Loucy (cell line): ENCODE measurements at regions not wholly inside any gene's neighbourhood (a gene's known extent, or its start where the extent isn't known, plus 50 kb on each side); places are given as distances from the start of the nearest gene placed in this dataset.

Source experiments
- H2AFZ ChIP-seq: fragments of 200-600 bp; sonication (generic); 2 replicates; pipeline ENCODE4 v1.6.0; 2016; ENCODE audit warnings: antibody characterized with exemption, mild to moderate bottlenecking, low read length, moderate library complexity
- H3F3A ChIP-seq: fragments of 200-600 bp; 2 replicates; pipeline ENCODE4 v1.6.0; 2016; ENCODE audit warnings: antibody characterized with exemption, low read depth, mild to moderate bottlenecking
- H3K27me3 ChIP-seq: fragments of 200-600 bp; sonication (generic); 2 replicates; pipeline ENCODE4 v1.6.1; 2014; ENCODE audit warnings: low read length, mild to moderate bottlenecking; ENCODE audit not compliant: insufficient read depth, poor library complexity, severe bottlenecking
- H3K36me3 ChIP-seq: fragments of 200-600 bp; sonication (generic); 2 replicates; pipeline ENCODE4 v1.6.1; 2016; ENCODE audit warnings: low read length; ENCODE audit not compliant: insufficient read depth
- H3K4me1 ChIP-seq: fragments of 200-600 bp; sonication (generic); 2 replicates; pipeline ENCODE4 v1.5.1; 2014; ENCODE audit warnings: low read length, mild to moderate bottlenecking; ENCODE audit not compliant: insufficient read depth, poor library complexity, severe bottlenecking
- H3K4me2 ChIP-seq: fragments of 200-600 bp; sonication (generic); 2 replicates; pipeline ENCODE4 v1.6.0; 2014; ENCODE audit warnings: antibody characterized with exemption, low read length, low read depth, mild to moderate bottlenecking; ENCODE audit not compliant: poor library complexity, severe bottlenecking
- H3K4me3 ChIP-seq: fragments of 200-600 bp; sonication (generic); 2 replicates; pipeline ENCODE4 v1.5.1; 2014; ENCODE audit warnings: low read length, mild to moderate bottlenecking, mixed read lengths; ENCODE audit not compliant: poor library complexity, severe bottlenecking
- H3K79me2 ChIP-seq: fragments of 200-600 bp; sonication (generic); 2 replicates; pipeline ENCODE4 v1.6.1; 2014; ENCODE audit warnings: low read length; ENCODE audit not compliant: insufficient read depth
- H3K9ac ChIP-seq: fragments of 200-600 bp; sonication (generic); 2 replicates; pipeline ENCODE4 v1.6.0; 2014; ENCODE audit warnings: mild to moderate bottlenecking, low read depth, low read length, moderate library complexity; ENCODE audit not compliant: poor library complexity, severe bottlenecking
- H3K9me2 ChIP-seq: fragments of 200-600 bp; sonication (generic); replicated peaks from 2 replicates; pipeline ENCODE4 v1.6.1; 2016; ENCODE audit warnings: low read depth, low read length, mixed read lengths
- H3K9me3 ChIP-seq: fragments of 200-600 bp; sonication (generic); 2 replicates; pipeline ENCODE4 v1.6.1; 2014; ENCODE audit warnings: mild to moderate bottlenecking, antibody characterized with exemption, low read length, low read depth; ENCODE audit not compliant: insufficient read depth
- H4K20me1 ChIP-seq: fragments of 200-600 bp; sonication (generic); 2 replicates; pipeline ENCODE4 v1.6.0; 2014; ENCODE audit warnings: antibody characterized with exemption, low read length, mild to moderate bottlenecking; ENCODE audit not compliant: insufficient read depth, poor library complexity, severe bottlenecking
- CTCF ChIP-seq: fragments of 200-600 bp; sonication (generic); conservative IDR thresholded peaks from 2 replicates; pipeline ENCODE4 v1.5.1; 2014; ENCODE audit warnings: mild to moderate bottlenecking, antibody characterized with exemption, low read length
- EZH2phosphoT487 ChIP-seq: fragments of 200-600 bp; IDR thresholded peaks from 2 replicates; pipeline ENCODE4 v1.6.1; 2018; ENCODE audit warnings: antibody characterized with exemption, mild to moderate bottlenecking, moderate library complexity, borderline replicate concordance

- no peak overlapping the region for H3K4me3 ChIP-seq
- no peaks in the 10 kb centered on the region for H3K27me3 ChIP-seq
- H3K4me1 ChIP-seq: no peaks in the 10 kb centered on the region
- no peaks in the 10 kb centered on the region for H3K36me3 ChIP-seq
- H3K9me3 ChIP-seq: no peaks in the 10 kb centered on the region
- no peak overlapping the region for H3K4me2 ChIP-seq
- H3F3A ChIP-seq: no peaks in the 10 kb centered on the region
- no peak overlapping the region for H2AFZ ChIP-seq
- TF ChIP-seq CTCF (no peak), EZH2phosphoT487 (no peak)
- no peaks in the 10 kb centered on the region for H3K9me2 ChIP-seq
- H3K9ac ChIP-seq: no peak overlapping the region
- no peaks in the 10 kb centered on the region for H3K79me2 ChIP-seq
- H4K20me1 ChIP-seq: no peaks in the 10 kb centered on the region
These were observed 351.4 kb upstream of the SMIM31 start for GRCh38 chr4:164402554-164402953.

GRCh38 chr4:164405774-164406173 is 348.2 kb upstream of the SMIM31 start:
- Histone ChIP-seq H3K4me2 (no peak overlapping the region), H3K79me2 (no peaks in the 10 kb centered on the region), H3K4me1 (no peaks in the 10 kb centered on the region), H4K20me1 (no peaks in the 10 kb centered on the region), H3K9me2 (no peaks in the 10 kb centered on the region), H2AFZ (no peak overlapping the region), H3F3A (no peaks in the 10 kb centered on the region), H3K9me3 (no peaks in the 10 kb centered on the region), H3K36me3 (no peaks in the 10 kb centered on the region), H3K27me3 (no peaks in the 10 kb centered on the region), H3K9ac (no peak overlapping the region), H3K4me3 (no peak overlapping the region)
- no peak for TF ChIP-seq CTCF
- TF ChIP-seq EZH2phosphoT487: no peak

GRCh38 chr4:164408831-164409230 is 345.1 kb upstream of the SMIM31 start:
- Histone ChIP-seq H3K9ac (no peak overlapping the region), H3K4me2 (no peak overlapping the region), H3K27me3 (no peaks in the 10 kb centered on the region), H3K36me3 (no peaks in the 10 kb centered on the region), H3K4me1 (no peaks in the 10 kb centered on the region), H3K4me3 (no peak overlapping the region), H3K79me2 (no peaks in the 10 kb centered on the region), H4K20me1 (no peaks in the 10 kb centered on the region), H2AFZ (no peak overlapping the region), H3F3A (no peaks in the 10 kb centered on the region), H3K9me2 (no peaks in the 10 kb centered on the region), H3K9me3 (no peaks in the 10 kb centered on the region)
- TF ChIP-seq EZH2phosphoT487 (no peak), CTCF (no peak)
